ENCODE measurements at regions not wholly inside any gene's neighbourhood (a gene's known extent, or its start where the extent isn't known, plus 50 kb on each side); places are given as distances from the start of the nearest gene placed in this dataset.

- DNase-seq: no peak
These were observed 252.6 kb upstream of the IGFBP3 start for GRCh38 chr7:46173476-46174195.

GRCh38 chr7:46170792-46171191 lies 249.7 kb upstream of the IGFBP3 start:
- DNase-seq: no peak

- DNase-seq: no peak
These were observed 248.9 kb upstream of the IGFBP3 start for GRCh38 chr7:46170021-46170420.

GRCh38 chr7:46169384-46169755 lies 248.3 kb upstream of the IGFBP3 start:
- DNase-seq: no peak

- DNase-seq: no peak
These were observed 247.8 kb upstream of the IGFBP3 start for GRCh38 chr7:46168671-46169383.

- no peak for DNase-seq
These were observed 247.2 kb upstream of the IGFBP3 start for GRCh38 chr7:46168231-46168630.

- DNase-seq: no peak
These were observed 244.2 kb upstream of the IGFBP3 start for GRCh38 chr7:46165276-46165675.

GRCh38 chr7:46164629-46165028 lies 243.6 kb upstream of the IGFBP3 start:
- no peak for DNase-seq

GRCh38 chr7:46163246-46163645 lies 242.2 kb upstream of the IGFBP3 start:
- DNase-seq: no peak

- no peak for DNase-seq
These were observed 241.5 kb upstream of the IGFBP3 start for GRCh38 chr7:46162609-46163008.

GRCh38 chr7:46160861-46161260 lies 239.8 kb upstream of the IGFBP3 start:
- DNase-seq: no peak

GRCh38 chr7:46157931-46158330 lies 236.9 kb upstream of the IGFBP3 start:
- no peak for DNase-seq

- DNase-seq: no peak
These were observed 236.3 kb upstream of the IGFBP3 start for GRCh38 chr7:46157404-46157803.

GRCh38 chr7:46156853-46157252 lies 235.8 kb upstream of the IGFBP3 start:
- DNase-seq: no peak

- no peak for DNase-seq
These were observed 235.0 kb upstream of the IGFBP3 start for GRCh38 chr7:46156086-46156485.

GRCh38 chr7:46155367-46155766 lies 234.3 kb upstream of the IGFBP3 start:
- DNase-seq: no peak

- DNase-seq: peak; percentile 11
These were observed 233.1 kb upstream of the IGFBP3 start for GRCh38 chr7:46153951-46154787.

GRCh38 chr7:46153583-46153950 lies 232.5 kb upstream of the IGFBP3 start:
- DNase-seq: no peak

- no peak for DNase-seq
These were observed 231.6 kb upstream of the IGFBP3 start for GRCh38 chr7:46152696-46153095.

- DNase-seq: no peak
These were observed 229.6 kb upstream of the IGFBP3 start for GRCh38 chr7:46150721-46151120.

GRCh38 chr7:46150202-46150601 lies 229.1 kb upstream of the IGFBP3 start:
- DNase-seq: no peak

GRCh38 chr7:46147871-46148270 lies 226.8 kb upstream of the IGFBP3 start:
- DNase-seq: no peak

GRCh38 chr7:46146454-46147255 lies 225.6 kb upstream of the IGFBP3 start:
- DNase-seq: no peak
